SK-MEL-5 (cell line): ENCODE measurements at regions not wholly inside any gene's neighbourhood (a gene's known extent, or its start where the extent isn't known, plus 50 kb on each side); places are given as distances from the start of the nearest gene placed in this dataset.
"Not testable (repeated sequence)": the region's sequence is repeated elsewhere in the genome, so short reads cannot be mapped to it uniquely, and the experiment has no call there.

Experiments
- DNase-seq: peaks from one replicate; pipeline ENCODE4 v3.0.0-alpha.2; 2016; ENCODE audit warnings: low read depth, low spot score
- in situ Hi-C: cut with HindIII; loops from 2 replicates; pipeline ENCODE4 v1.10.0; 2016; ENCODE audit warnings: low sequenced_read_pairs, high pct_unique_total_duplicates, low pct_unique_long_range_greater_than_20kb

GRCh38 chr4:53847965-53848364 is 216.4 kb downstream of the CHIC2 start:
- in situ Hi-C loops, result no loop called here
- no peak for DNase-seq

GRCh38 chr4:53844551-53844950 is 219.9 kb downstream of the CHIC2 start:
- DNase-seq, result no peak
- in situ Hi-C loops, result no loop called here

- DNase-seq, result no peak
- in situ Hi-C loops, result no loop called here
These were observed 220.3 kb downstream of the CHIC2 start for GRCh38 chr4:53844133-53844532.

GRCh38 chr4:53841711-53842110 is 222.7 kb downstream of the CHIC2 start:
- in situ Hi-C loops, result no loop called here
- DNase-seq, result no peak

DNA sequence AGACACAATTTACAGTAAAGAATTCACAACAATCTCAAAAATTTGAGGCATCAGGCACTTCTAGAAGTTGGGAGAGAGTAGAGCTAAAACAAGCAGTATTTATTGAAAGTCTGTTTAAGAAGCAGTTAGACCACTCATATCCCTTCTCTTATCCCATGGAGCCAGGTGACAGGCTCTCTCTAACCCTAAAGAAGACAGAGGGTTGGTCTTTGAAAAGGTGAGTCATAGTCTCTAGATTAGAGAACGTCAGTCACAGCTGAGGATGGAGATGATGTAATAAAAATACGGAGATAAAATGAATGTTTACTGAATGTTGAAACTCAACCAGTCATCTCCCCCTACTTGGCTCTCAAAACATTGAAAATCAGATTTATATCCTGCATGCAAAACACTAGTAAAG is 223.8 kb downstream of the CHIC2 start:
- in situ Hi-C loops, result no loop called here

GRCh38 chr4:53833302-53834003 is 231.0 kb downstream of the CHIC2 start:
- in situ Hi-C loops, DNase-seq: not testable (repeated sequence)

More for the DNA sequence above, 223.8 kb downstream of the CHIC2 start:
- no peak for DNase-seq

DNA sequence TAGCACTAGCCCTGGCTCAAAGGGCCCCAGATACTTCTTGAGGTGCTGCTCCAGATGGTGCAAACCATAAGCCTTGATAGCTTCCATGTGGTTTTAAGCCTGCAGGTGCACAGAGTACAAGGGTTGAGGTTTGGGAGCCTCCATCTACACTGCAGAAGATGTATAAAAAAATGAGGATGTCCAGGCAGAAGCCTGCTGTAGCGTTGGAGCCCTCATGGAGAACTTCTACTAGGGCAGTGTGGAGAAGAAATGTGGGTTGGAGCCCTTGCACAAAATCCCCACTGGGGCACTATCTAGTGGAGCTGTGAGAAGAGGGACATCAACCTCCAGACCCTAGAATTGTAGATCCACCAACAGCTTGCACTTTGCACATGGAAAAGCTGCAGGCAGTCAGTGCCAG is 231.9 kb downstream of the CHIC2 start:
- no peak for DNase-seq
- in situ Hi-C loops, result no loop called here

GRCh38 chr4:53830511-53830910 is 233.9 kb downstream of the CHIC2 start:
- DNase-seq, result no peak
- in situ Hi-C loops, result no loop called here

GRCh38 chr4:53821179-53821851 is 230.0 kb upstream of the LNX1 start:
- in situ Hi-C loops, result no loop called here
- no peak for DNase-seq

GRCh38 chr4:53818104-53818503 is 226.8 kb upstream of the LNX1 start:
- DNase-seq, result no peak
- in situ Hi-C loops, result no loop called here

DNA sequence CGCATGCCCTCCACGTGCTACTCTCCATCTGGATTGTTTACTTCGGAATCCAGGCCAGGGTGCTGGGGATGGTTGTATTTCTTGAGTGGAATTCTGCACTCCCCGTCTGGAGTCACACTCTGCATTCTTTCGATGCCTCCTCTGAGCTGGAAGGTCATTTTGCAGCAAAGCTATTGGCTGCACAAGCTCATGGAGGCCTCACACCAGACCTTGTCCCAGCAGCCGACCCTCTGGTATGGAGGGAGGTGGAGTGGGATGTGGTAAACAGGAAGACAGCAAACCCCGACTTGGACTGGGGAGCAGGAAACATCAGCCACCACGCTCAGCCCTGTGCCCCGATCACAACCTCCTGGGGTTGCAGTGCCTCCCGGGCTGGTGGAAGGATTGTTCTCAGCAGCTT is 225.3 kb upstream of the LNX1 start:
- DNase-seq, result no peak
- in situ Hi-C loops, result no loop called here

DNA sequence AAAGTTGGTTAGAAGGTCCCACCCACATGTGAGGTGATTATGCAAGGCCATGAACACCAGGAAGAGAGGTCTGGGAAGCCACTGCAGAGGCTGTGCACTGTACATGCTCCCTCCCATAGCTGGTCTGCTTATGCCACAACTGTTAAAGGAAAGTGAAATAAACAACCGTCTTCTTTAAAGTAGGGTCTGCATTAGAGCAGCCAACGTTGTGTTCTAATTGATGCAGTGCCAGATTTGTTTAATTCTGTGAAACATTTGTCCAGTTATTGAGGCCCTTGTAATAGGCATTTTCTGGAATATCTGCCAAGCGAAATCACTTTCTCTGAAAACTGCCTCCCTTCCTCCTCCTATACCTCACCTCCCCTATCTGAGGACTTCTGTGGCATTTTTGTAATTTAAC is 224.0 kb upstream of the LNX1 start:
- in situ Hi-C loops, result no loop called here
- DNase-seq, result no peak

- in situ Hi-C loops, result no loop called here
- DNase-seq, result no peak
These were observed 222.7 kb upstream of the LNX1 start for GRCh38 chr4:53813998-53814397.

GRCh38 chr4:53810643-53811042 is 219.4 kb upstream of the LNX1 start:
- in situ Hi-C loops, result no loop called here
- DNase-seq, result no peak

DNA sequence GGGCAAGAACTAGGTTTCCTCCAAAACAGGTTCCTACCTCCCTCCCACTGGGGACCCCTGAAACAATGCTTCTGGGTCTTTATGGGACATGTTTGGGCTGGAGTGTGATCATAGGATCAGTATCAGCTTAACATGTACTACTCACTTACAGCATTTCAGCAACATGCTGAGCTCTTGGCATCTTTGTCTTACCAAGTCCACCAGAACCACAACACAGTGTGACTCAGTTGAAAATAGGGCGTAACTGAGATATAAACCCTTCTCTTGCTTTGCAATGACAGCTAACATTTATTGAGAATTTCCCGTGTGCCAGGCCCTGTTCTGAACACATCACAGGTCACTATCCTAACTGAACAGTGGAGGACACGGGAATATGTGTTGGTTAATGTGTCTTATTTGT is 218.5 kb upstream of the LNX1 start:
- in situ Hi-C loops, result no loop called here
- DNase-seq, result no peak

GRCh38 chr4:53805291-53805690 is 214.0 kb upstream of the LNX1 start:
- in situ Hi-C loops, result no loop called here
- no peak for DNase-seq

DNA sequence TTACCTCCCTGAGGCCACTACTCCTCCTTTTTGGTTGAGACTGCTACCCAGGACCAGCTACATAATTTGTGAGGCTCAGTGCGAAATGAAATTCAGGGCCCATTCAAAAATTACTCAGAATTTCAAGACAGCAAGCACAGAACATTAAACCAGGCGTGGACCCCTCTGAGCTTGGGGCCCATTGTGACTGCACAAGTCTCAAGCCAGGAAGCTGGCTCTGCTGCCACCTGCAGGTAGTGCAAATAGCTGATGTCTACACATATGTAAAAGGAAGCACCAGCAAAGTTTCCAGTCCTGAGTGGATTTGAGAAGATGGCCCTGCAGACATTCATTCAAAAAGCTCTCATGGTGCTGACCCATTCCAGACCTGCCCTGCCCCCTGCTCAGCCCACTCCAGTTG is 213.4 kb upstream of the LNX1 start:
- DNase-seq, result peak; percentile 68
- in situ Hi-C loops, result no loop called here

GRCh38 chr4:53802500-53802899 is 211.2 kb upstream of the LNX1 start:
- DNase-seq, result no peak
- in situ Hi-C loops, result no loop called here

DNA sequence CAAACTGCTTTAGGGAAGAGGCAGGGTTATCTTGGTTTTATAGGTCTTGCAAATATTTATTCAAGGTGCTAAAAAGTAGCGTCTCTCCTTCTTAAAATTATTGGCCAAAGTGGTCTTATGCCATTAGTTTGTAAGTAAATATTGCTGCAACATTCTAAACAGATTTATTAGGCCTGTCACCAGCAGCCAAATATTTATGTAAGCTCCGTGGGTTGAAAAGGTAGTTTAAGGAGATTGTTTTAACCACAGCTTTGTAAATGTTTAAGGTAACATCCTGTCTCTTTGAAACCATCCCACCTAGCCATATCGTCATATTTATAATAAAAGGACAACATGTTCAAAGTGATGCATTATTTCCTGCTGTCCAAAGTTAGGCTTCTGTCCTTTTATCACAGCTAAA is 210.1 kb upstream of the LNX1 start:
- DNase-seq, result no peak
- in situ Hi-C loops, result no loop called here
